Epithelial cell of esophagus (primary cell): ENCODE measurements at regions not wholly inside any gene's neighbourhood (a gene's known extent, or its start where the extent isn't known, plus 50 kb on each side); places are given as distances from the start of the nearest gene placed in this dataset.

Experiments used
- DNase-seq: peaks from one replicate; pipeline ENCODE4 v3.0.0; 2010; ENCODE audit warnings: low read depth
- H3K4me3 ChIP-seq: 2 replicates; pipeline ENCODE4 v1.5.1; 2011; ENCODE audit warnings: mild to moderate bottlenecking, low read length, control low read depth
- TF ChIP-seq, protein P1 (sequence below): IDR thresholded peaks from 2 replicates; pipeline ENCODE4 v1.5.1; 2011; ENCODE audit warnings: low read depth, mild to moderate bottlenecking, low read length, control low read depth, inconsistent platforms; ENCODE audit not compliant: insufficient read depth; ENCODE audit errors: missing control alignments

DNA sequence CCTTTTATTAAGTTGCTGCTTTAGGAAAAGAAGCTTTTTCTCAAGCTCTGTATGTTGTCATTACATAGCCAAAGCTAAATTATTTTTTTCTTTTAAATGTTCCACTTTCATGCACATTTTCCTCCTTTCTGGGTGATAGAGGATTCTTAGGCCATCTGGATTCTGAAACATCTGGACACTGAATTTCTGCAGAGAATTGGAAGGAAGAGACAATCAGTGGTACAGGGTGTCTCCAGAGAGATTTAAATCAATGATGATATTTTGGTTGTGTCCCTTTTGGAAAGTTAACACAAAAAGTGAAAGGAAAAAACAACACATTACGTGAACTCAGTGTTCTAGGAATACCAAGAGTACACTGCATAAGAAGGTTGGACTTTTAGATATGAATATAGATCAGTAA is 211.4 kb upstream of the PKN2 start:
- no peak overlapping the region for H3K4me3 ChIP-seq
- no peak for DNase-seq
- TF ChIP-seq, protein P1, sequence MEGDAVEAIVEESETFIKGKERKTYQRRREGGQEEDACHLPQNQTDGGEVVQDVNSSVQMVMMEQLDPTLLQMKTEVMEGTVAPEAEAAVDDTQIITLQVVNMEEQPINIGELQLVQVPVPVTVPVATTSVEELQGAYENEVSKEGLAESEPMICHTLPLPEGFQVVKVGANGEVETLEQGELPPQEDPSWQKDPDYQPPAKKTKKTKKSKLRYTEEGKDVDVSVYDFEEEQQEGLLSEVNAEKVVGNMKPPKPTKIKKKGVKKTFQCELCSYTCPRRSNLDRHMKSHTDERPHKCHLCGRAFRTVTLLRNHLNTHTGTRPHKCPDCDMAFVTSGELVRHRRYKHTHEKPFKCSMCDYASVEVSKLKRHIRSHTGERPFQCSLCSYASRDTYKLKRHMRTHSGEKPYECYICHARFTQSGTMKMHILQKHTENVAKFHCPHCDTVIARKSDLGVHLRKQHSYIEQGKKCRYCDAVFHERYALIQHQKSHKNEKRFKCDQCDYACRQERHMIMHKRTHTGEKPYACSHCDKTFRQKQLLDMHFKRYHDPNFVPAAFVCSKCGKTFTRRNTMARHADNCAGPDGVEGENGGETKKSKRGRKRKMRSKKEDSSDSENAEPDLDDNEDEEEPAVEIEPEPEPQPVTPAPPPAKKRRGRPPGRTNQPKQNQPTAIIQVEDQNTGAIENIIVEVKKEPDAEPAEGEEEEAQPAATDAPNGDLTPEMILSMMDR: no peak

DNA sequence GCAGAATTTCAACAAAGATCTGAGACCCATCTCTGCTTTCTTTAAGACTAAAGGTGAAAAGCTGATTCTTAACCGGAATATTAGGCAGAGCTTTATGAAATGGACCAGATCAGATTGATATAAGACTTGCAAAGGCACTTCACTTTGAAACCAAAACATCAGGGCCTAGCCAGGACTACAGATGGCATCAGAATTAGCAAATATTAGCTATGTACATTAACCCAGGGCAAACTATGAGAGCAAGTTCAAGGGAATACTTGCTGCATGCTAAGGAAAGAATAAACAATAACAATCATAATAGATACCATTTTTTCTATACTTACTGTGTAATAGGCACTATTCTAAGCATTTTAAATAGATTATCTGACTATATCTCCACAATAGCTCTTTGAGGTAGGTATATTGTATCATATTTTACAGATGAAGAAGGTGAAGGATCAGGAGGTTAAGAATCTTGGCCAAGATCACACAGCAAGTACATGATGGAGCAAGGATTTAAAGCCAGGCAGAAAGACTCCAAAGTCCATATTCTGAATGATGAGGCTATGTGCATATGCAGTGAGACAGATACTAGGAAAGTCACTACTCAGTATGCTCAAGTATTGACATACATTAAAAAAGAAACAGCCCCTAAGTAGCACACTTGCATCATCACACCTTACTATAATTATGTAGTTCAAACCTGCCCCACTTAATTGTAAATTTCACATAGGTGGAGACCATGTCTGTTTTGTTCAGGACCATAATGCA is 209.3 kb upstream of the PKN2 start:
- DNase-seq: no peak
- TF ChIP-seq, protein P1: no peak

DNA sequence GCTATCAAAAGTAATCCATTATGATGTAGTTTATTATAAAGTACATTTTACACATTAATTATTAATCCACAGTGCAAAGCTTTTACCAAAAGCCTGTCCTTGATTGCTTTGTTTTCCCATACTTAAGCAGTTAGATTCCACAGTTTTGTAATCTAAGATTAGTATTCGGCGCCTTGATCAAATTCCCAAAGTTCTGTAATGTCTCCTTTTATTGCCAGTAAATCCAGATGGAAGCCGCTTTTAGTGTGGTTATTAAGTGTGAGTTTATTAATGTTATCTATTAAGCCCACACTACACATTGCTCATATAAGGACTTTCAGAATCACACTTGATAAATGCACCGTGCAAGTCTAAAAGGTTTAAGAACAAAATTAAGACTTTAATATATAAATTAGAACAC is 199.2 kb upstream of the PKN2 start:
- DNase-seq: no peak
- TF ChIP-seq, protein P1: no peak
- no peak overlapping the region for H3K4me3 ChIP-seq

More for the DNA sequence above, 209.3 kb upstream of the PKN2 start:
- no peak overlapping the region for H3K4me3 ChIP-seq

DNA sequence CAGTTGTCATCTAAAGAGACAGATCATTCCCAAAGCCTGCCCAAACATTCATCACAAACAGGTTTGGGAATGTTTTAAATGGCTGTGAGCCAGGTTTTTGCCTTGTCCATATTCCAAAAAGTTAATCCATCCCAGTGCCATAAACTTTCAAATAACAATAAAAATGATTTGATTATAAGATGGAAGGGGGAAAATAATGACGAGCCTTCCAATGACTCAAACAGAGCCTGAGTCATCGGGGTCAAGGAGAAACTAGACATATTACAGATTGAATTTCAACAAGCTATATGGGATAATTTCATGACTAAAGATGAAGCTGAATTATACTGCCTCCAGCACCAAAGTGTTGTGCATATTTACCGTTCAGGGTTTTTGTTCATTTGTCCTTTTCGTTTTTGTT is 195.8 kb upstream of the PKN2 start:
- peak; percentile 31 for DNase-seq
- TF ChIP-seq, protein P1: no peak

DNA sequence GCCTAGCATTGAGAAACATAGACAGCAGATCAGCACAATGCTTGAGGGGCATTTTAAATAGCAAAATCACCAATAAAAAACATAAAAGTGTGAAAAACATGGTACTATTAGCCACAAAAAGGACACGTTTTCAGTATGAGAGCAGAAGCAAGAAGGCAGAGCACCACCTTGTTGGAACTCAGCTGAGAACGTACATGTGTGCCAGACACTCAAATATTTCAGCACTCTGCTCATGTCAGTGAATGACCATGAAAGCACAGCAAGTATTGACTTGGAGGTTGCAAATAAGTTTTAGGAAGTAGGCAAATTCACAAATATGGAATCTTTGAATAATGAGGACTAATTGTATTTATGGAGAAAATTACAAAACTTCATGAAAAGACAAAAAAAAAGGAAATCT is 193.4 kb upstream of the PKN2 start:
- TF ChIP-seq, protein P1: no peak

More for the DNA sequence above, 195.8 kb upstream of the PKN2 start:
- H3K4me3 ChIP-seq: no peak overlapping the region

DNA sequence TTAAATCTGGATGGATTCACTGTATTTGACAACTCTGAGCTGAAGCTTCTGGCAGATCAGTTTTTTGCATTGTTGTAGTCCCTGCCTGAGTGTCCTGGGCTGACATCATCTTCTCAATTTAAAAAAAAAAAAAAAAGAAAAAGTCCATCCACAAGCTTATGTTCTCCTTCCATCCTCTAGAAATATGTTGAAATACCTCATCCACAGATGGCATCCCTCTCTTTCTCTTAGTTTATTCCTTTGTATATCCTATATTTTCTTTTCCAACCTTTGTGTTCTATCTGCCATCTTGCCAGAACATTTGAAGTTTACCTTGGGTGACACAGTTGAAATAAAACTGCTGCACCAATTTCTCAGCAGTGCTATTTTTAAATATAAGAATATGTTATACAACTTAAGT is 184.4 kb upstream of the PKN2 start:
- no peak for DNase-seq
- no peak overlapping the region for H3K4me3 ChIP-seq
- TF ChIP-seq, protein P1: no peak

More for the DNA sequence above, 193.4 kb upstream of the PKN2 start:
- DNase-seq: no peak
- no peak overlapping the region for H3K4me3 ChIP-seq

DNA sequence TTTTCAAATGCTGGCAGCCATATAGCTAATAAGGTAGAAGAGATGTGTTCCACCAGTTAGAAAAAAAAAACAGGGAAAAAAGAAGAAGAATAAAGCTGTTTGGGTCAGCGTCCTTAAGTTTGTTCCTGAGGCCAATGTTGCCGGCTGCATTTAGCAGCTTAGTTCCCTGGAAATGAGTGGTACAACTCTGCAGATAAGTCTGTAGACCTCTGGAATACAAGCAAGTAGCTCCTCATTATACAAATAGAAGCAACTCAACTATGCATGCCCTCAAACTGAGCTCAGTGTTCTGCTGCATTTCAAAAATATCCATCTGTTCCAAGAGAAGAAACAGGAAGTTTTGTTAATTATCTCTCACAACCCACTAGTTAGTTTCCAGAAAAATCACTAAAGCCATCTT is 181.2 kb upstream of the PKN2 start:
- TF ChIP-seq, protein P1: no peak
- DNase-seq: no peak
- no peak overlapping the region for H3K4me3 ChIP-seq
